HG03432 (cell line): ENCODE measurements at regions not wholly inside any gene's neighbourhood (a gene's known extent, or its start where the extent isn't known, plus 50 kb on each side); places are given as distances from the start of the nearest gene placed in this dataset.
A peak's percentile ranks its signal among the peaks of the same experiment; 100 is the strongest.

Experiments used
- ATAC-seq: cut with Tn5 transposase; IDR thresholded peaks from one replicate; pipeline ENCODE4 v1.9.1; 2021; ENCODE audit warnings: mild to moderate bottlenecking, moderate library complexity; ENCODE audit not compliant: unreplicated experiment

- ATAC-seq: no peak
These were observed 103.4 kb downstream of the DDIT4L start for GRCh38 chr4:100086766-100087431.

DNA sequence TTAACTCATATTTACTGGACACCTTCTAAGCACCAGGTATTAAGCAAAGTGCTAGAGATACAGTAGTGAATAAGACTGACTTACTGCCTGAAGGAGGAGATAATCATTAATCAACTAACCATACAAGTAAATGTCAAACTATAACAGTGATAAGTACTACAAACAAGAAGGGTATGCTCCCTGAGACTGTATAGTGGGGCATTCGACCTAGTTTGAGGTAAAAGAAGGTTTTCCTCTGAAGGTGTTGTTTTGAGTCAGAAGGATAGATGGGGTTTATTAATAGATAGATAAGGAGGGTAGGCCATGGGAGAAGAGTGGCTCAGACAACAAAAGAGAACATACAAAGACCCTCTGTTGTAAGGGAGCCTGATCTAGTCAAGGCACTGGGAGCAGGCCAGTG is 105.4 kb downstream of the DDIT4L start:
- ATAC-seq: no peak

DNA sequence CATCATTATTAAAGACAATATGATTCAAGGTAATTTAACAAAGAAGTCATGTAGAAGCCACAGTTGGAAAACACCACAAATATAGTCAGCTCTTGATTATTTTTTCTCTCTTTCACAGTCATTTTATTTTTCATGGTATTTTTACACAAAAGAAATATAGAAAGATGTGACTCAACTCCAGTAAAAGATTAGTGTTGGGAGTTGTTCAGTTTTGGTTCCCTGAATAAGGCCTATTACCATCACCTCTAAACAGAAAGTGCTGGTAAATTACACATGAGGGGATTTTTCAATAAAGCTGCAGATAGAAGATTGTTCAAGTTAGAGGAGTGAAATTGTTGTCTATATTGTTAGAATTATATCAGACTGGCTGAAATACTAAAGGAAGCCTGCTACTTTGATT is 107.0 kb downstream of the DDIT4L start:
- peak; percentile 41 for ATAC-seq

DNA sequence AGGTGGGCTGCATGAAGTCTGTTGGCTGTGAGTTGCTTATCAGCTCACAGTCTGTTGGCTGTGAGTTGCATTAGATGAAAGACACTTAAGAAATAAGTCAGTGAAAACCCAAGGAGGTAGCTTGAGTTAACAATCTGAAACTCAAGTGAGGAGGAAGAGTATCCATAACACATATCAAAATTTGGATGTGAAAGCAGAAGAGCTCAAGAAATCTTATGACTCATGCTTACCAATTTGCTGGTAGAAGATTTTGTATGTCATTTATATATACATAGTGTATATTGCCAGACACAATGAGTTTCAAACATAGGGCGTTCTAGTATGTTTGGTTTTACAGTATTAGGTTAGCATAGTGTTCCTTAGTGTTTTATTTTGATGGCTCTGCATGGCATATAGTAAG is 107.4 kb downstream of the DDIT4L start:
- ATAC-seq: peak; percentile 55

DNA sequence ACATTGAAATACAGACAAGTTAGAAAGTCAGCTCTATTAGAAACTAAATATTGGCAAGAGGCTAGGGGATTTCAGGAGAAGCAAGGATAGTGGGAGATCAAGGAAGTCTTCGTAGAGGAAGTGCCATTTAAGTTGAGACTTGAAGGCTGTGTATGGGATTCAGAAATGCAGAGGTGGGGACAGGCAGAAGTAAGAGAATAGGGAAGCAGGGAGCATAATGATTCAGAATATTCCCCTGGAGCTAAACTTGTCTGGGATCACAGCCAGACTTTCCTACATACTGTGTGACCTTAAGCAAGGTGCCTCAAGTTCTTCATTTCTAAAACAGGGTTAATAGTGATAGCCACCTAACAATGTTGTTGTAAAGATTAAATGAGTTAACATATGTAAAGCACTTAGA is 108.8 kb downstream of the DDIT4L start:
- no peak for ATAC-seq

GRCh38 chr4:100079264-100079663 is 111.0 kb downstream of the DDIT4L start:
- ATAC-seq: no peak

DNA sequence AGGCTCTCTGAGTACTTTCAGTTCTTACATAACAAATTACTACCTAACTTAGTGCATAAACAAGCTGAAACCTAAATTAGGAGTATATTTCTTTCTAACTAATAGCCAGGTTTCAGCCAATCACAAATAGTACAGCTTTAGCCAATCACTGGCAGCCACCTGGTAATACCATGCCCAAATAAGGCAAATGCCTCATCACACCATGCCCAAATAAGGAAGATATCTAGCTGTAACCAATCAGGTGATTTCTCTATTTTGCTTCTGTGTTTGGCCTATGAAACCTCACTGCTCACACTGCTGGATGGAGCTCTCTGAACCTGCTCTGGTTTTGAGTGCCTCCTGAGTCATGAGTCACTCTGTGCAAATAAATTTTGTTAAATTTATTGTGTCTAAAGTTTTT is 113.5 kb downstream of the DDIT4L start:
- ATAC-seq: no peak

- ATAC-seq: no peak
These were observed 114.6 kb downstream of the DDIT4L start for GRCh38 chr4:100075486-100076270.

DNA sequence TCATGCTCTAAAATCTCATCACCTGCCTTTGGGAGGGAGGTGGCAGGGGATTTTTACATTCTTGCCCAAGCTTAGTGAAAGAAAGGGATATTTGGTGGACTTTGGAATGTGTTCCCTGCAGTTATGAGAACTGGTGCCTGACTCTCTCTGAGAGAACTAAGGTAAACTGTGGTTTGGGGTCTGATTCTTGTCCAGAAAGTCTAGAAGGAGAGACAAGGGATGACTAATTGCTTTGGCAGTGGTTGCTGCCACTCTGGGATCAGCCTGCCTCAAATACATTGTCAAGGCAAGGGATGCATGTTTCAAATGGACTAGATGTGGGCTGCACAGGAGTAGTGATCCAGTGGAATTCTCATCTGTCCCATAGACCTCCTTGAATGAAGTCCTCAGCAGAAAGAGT is 115.2 kb downstream of the DDIT4L start:
- no peak for ATAC-seq

DNA sequence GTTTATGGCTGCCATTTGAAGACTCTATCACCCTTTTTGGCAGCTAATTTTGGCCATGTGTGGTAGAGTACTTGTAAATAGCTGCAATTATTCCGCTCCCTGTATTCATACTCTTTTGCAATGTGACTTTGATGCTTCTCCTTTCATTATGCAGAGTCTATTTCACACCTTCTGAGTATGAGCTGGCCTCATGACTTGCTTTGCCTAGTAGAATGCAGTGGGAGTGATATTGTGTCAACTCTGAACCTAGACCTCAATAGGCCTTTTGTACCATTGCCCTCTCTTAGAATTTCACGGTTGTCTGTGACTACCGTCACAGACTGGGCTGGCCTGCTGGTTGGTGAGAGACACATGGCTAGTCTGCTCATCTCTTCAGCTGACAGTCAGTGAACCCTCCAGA is 118.8 kb downstream of the DDIT4L start:
- ATAC-seq: no peak

DNA sequence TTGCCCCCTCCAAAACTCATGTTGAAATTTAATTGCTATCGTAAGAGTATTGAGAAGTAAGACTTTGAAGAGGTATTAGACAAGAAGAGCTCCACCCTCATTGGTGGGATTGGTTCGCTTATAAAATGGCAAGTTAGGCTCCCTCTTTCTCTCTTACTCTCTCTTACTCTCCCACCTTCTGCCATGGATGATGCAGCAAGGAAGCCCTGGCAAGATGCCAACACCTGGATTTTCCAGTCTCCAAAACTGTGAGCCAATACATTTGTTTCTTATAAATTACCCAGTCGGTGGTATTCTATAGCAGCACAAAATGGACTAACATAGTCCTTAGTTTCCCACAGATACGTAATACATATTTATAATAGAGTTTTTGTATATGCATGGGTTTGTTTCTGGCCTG is 119.4 kb downstream of the DDIT4L start:
- ATAC-seq: no peak

DNA sequence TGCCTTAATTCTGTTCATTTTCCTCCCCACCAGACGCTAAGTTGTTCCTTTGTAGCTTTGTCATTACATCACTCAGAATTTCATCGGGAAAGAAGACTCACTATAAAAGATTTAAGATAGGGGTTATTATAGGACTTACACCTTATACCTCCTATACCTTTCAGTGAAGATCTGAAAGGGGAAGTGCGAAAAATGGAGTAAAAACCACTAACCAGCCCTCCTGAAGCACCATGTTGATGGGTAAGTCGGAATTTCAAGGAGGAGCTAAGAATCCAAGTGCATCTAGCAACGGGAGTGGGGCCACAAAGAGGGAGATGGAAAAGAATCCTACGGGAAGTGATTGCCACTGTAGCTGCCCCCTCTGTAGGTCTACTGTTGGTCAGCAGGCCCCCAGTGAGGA is 119.1 kb upstream of the H2AZ1 start:
- ATAC-seq: no peak

GRCh38 chr4:100067255-100067654 is 117.2 kb upstream of the H2AZ1 start:
- no peak for ATAC-seq

DNA sequence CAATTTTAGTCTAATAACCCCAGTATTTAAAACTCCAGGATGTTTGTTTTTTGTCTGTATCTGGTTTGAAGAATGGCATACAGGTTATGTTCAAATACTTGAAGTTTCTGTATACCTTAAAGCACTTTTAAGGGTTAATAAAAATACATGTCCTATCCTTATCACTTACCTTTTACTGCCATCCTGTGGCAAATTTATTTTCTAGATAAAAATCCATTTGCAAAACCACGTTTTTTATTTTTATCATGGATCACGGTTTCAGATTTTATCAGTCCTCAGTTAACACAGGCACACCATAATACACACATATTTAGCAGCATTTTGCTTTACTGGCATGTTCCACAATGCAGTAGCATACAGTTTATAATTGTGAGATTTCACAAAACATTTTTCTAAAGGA is 113.3 kb upstream of the H2AZ1 start:
- no peak for ATAC-seq

- ATAC-seq: no peak
These were observed 112.8 kb upstream of the H2AZ1 start for GRCh38 chr4:100062921-100063320.

GRCh38 chr4:100061835-100062234 is 111.8 kb upstream of the H2AZ1 start:
- no peak for ATAC-seq

GRCh38 chr4:100060765-100061416 is 110.8 kb upstream of the H2AZ1 start:
- peak; percentile 91 for ATAC-seq

- no peak for ATAC-seq
These were observed 109.4 kb upstream of the H2AZ1 start for GRCh38 chr4:100059467-100059866.

DNA sequence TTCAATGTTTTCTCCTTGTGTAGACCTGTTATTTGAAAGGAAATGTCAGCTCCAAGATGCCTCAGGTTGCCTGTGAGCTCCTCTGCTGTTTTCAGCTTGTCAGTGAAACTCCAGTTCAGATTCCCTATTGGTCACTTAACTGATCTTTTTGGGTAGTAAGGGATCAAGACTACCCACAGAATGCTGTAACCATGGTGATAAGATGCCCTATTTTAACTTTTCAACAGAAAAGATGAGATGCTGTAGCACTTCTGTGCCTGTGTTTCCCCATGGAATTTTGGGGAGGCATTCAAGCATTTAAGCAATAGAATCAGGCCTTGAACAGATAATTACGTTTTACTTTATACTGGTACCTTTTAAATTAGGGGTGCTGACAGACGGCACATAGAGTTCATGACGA is 106.6 kb upstream of the H2AZ1 start:
- ATAC-seq: no peak

GRCh38 chr4:100054071-100054470 is 104.0 kb upstream of the H2AZ1 start:
- ATAC-seq: no peak

- no peak for ATAC-seq
These were observed 99.8 kb upstream of the H2AZ1 start for GRCh38 chr4:100049872-100050271.

DNA sequence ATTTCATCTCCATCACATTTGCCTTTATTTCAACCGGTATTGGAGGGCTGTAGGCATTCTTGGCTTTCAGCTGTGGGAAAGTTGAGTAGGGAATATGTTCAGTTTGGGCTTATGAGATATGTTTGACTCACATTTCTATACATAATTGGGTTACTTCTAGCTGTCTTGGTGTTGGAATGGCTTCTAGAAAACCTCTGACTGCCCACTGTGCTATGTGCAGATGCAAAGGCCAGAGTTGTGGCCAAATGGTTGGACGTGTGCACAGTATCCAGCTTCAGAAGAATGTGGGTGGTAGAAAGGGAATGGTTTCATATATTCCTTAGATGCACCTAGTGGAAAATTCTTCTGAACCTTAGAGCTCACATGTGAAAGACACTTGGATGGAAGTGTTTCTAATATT is 92.6 kb upstream of the H2AZ1 start:
- ATAC-seq: no peak
